ENCODE measurements at regions not wholly inside any gene's neighbourhood (a gene's known extent, or its start where the extent isn't known, plus 50 kb on each side); places are given as distances from the start of the nearest gene placed in this dataset.

DNA sequence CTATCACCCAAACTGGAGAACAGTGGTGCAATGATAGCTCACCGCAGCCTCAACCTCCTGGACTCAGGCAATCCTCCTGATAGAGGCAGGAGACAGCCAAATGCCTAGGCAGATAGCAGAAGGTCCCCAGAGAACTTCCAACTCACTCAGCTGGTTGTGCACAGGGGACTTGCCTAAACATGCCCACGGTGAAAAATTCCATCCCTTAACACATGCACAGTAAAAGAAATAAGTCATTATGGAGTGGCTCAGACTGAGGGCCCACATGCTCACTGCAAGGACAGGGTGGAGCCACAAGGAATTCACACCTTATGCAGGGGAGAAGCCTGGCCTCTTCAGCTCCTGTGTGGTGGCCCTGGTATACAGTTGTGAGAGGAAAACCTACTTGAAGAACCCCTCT is 525.8 kb upstream of the ATP2B1 start:
- TF ChIP-seq, protein P1, sequence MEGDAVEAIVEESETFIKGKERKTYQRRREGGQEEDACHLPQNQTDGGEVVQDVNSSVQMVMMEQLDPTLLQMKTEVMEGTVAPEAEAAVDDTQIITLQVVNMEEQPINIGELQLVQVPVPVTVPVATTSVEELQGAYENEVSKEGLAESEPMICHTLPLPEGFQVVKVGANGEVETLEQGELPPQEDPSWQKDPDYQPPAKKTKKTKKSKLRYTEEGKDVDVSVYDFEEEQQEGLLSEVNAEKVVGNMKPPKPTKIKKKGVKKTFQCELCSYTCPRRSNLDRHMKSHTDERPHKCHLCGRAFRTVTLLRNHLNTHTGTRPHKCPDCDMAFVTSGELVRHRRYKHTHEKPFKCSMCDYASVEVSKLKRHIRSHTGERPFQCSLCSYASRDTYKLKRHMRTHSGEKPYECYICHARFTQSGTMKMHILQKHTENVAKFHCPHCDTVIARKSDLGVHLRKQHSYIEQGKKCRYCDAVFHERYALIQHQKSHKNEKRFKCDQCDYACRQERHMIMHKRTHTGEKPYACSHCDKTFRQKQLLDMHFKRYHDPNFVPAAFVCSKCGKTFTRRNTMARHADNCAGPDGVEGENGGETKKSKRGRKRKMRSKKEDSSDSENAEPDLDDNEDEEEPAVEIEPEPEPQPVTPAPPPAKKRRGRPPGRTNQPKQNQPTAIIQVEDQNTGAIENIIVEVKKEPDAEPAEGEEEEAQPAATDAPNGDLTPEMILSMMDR (IDR thresholded peaks at IDR 0.05): no peak
- no peak for TF ChIP-seq POLR2A (IDR thresholded peaks at IDR 0.05)
